ENCODE measurements at regions not wholly inside any gene's neighbourhood (a gene's known extent, or its start where the extent isn't known, plus 50 kb on each side); places are given as distances from the start of the nearest gene placed in this dataset.

DNA sequence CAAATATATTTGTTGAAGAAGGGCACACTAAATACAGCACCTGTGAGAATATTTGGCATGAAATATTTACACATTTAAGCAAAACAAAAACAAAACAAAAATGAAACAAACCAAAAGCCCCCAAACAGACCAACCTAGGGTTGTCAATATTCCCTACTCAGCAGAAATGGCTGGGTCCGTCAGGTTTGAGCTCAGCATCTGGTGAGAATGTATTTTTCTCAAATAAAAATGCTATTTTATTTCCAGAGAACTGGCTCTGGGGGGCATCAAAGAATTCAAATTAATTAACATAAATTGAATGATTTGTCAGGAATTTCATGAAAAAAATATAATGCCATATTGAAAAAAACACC lies 142.8 kb upstream of the COL5A1 start:
- no peak for TF ChIP-seq POLR2AphosphoS5 (IDR thresholded peaks at IDR 0.05; ENCODE audit: borderline replicate concordance, low read depth, low read length)
- TF ChIP-seq EZH2 (IDR thresholded peaks at IDR 0.05) = no peak
- TF ChIP-seq FOXP2 (optimal IDR thresholded peaks at IDR 0.05; ENCODE audit: control extremely low read depth, extremely low read length, insufficient read depth) = no peak

Measured in SK-N-MC (cell line).